ENCODE measurements at regions not wholly inside any gene's neighbourhood (a gene's known extent, or its start where the extent isn't known, plus 50 kb on each side); places are given as distances from the start of the nearest gene placed in this dataset.
"Not testable (repeated sequence)": the region's sequence is repeated elsewhere in the genome, so short reads cannot be mapped to it uniquely, and the experiment has no call there.

DNA sequence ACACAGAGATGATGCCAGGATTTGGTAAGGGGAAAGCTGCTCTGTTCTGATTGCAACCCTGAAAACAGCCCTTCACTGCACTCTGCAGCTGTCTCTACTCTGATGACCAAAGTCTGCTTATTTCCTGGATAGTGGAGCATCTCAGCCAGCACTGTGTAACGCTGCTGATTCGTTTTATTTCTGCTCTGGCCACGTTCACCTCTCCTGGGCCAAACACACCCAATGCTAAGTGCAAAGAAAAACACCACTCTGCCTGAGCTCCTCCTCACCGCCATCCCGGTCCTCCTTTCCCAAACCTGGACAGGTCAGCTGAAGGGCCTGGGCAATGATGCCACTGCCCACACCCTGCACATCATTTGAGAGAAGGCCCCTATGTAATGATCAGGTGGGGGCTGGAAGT, 529.3 kb upstream of the B3GAT1 start:
- Mint-ChIP-seq H3K4me1 (ENCODE audit: low read depth) (peaks cover 17% of the 10 kb centered on the region), H3K9me3 (ENCODE audit: low read depth) (peaks cover under 1% of the 10 kb centered on the region), H3K27me3 (ENCODE audit: low read depth) (no peaks in the 10 kb centered on the region), H3K4me3 (ENCODE audit: unreplicated experiment) (no peak overlapping the region), H3K27ac (ENCODE audit: unreplicated experiment) (no peak overlapping the region), H3K36me3 (ENCODE audit: low read depth) (no peaks in the 10 kb centered on the region)
- DNase-seq (ENCODE audit: low spot score) = no peak
- TF ChIP-seq, protein P1, sequence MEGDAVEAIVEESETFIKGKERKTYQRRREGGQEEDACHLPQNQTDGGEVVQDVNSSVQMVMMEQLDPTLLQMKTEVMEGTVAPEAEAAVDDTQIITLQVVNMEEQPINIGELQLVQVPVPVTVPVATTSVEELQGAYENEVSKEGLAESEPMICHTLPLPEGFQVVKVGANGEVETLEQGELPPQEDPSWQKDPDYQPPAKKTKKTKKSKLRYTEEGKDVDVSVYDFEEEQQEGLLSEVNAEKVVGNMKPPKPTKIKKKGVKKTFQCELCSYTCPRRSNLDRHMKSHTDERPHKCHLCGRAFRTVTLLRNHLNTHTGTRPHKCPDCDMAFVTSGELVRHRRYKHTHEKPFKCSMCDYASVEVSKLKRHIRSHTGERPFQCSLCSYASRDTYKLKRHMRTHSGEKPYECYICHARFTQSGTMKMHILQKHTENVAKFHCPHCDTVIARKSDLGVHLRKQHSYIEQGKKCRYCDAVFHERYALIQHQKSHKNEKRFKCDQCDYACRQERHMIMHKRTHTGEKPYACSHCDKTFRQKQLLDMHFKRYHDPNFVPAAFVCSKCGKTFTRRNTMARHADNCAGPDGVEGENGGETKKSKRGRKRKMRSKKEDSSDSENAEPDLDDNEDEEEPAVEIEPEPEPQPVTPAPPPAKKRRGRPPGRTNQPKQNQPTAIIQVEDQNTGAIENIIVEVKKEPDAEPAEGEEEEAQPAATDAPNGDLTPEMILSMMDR (IDR thresholded peaks at IDR 0.05) = no peak

DNA sequence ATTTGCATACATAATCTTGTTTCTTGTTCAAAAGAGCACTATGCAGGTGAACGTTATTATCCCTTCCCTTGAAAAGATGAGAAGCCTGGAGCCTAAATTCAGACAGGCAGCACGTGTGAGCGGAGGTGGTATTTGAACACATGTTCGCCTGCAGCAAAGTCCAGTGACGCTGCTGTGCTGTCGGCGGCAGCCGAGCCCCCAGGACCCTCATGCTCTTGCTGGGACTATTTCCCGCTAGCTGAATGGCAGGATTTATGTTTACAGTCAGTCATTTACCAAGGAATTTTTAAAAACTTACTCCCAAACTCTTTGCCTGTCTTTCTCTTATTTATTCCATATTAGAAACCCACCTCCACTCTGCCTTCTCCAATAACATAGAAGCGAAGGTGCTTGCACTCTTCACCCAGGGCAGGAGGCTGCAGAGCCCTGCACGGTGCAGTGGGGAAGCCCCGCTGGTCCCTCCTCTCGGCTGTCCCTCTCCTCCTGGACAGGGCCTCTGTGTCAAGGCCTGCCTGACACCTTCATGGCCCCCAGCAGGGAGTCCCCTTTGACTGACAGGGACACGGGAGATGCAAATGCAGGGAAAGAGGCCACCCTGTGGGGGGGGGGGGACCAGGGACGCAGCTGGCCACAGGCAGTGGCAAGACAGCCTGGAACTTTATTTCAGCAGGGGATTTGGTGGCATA, 528.5 kb upstream of the B3GAT1 start:
- DNase-seq (ENCODE audit: low spot score) = no peak
- H3K27me3 Mint-ChIP-seq (ENCODE audit: low read depth) = no peaks in the 10 kb centered on the region
- H3K9me3 Mint-ChIP-seq (ENCODE audit: low read depth) = peaks cover 2% of the 10 kb centered on the region
- H3K4me1 Mint-ChIP-seq (ENCODE audit: low read depth) = peaks cover 17% of the 10 kb centered on the region
- H3K4me3 Mint-ChIP-seq (ENCODE audit: unreplicated experiment) = no peak overlapping the region
- TF ChIP-seq, protein P1 (IDR thresholded peaks at IDR 0.05) = no peak
- H3K27ac Mint-ChIP-seq (ENCODE audit: unreplicated experiment) = no peak overlapping the region
- no peaks in the 10 kb centered on the region for H3K36me3 Mint-ChIP-seq (ENCODE audit: low read depth)

DNA sequence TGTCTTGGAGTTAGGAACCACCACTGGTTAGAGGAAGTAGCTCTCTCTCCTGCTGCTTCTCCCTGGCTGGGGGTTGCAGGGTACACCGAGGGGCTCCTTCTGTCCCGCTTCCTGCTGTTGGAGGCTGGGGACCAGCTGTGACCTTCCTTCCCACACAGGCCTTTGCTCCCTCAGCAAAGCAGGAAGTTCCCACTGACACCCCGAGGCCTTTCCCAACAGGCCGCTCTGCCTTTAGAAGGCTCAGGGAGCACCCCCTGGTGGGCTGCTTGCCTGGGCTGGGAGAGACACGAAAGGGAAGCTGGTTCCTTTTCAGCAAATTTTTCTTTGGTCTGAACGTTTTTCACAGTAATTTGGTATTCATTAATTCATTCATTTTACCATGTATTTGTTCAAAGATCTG, 527.9 kb upstream of the B3GAT1 start:
- TF ChIP-seq, protein P1 (IDR thresholded peaks at IDR 0.05) = peak; percentile 71
- no peak overlapping the region for H3K4me3 Mint-ChIP-seq (ENCODE audit: unreplicated experiment)
- no peak overlapping the region for H3K27ac Mint-ChIP-seq (ENCODE audit: unreplicated experiment)
- no peaks in the 10 kb centered on the region for H3K27me3 Mint-ChIP-seq (ENCODE audit: low read depth)
- no peaks in the 10 kb centered on the region for H3K36me3 Mint-ChIP-seq (ENCODE audit: low read depth)
- H3K4me1 Mint-ChIP-seq (ENCODE audit: low read depth) = peaks cover 17% of the 10 kb centered on the region
- peaks cover 2% of the 10 kb centered on the region for H3K9me3 Mint-ChIP-seq (ENCODE audit: low read depth)
- DNase-seq (ENCODE audit: low spot score) = no peak

- H3K27me3 Mint-ChIP-seq (ENCODE audit: low read depth) = no peaks in the 10 kb centered on the region
- H3K27ac Mint-ChIP-seq (ENCODE audit: unreplicated experiment) = no peak overlapping the region
- TF ChIP-seq, protein P1 (IDR thresholded peaks at IDR 0.05) = no peak
- H3K4me1 Mint-ChIP-seq (ENCODE audit: low read depth) = peaks cover 17% of the 10 kb centered on the region
- no peak for DNase-seq (ENCODE audit: low spot score)
- H3K9me3 Mint-ChIP-seq (ENCODE audit: low read depth) = peaks cover 2% of the 10 kb centered on the region
- H3K36me3 Mint-ChIP-seq (ENCODE audit: low read depth) = no peaks in the 10 kb centered on the region
- H3K4me3 Mint-ChIP-seq (ENCODE audit: unreplicated experiment) = no peak overlapping the region
Measured at GRCh38 chr11:134939031-134939430, 527.0 kb upstream of the B3GAT1 start.

GRCh38 chr11:134938212-134938611, 526.2 kb upstream of the B3GAT1 start:
- H3K4me1 Mint-ChIP-seq (ENCODE audit: low read depth) = peaks cover 17% of the 10 kb centered on the region
- peaks cover 2% of the 10 kb centered on the region for H3K9me3 Mint-ChIP-seq (ENCODE audit: low read depth)
- H3K4me3 Mint-ChIP-seq (ENCODE audit: unreplicated experiment) = no peak overlapping the region
- no peak for DNase-seq (ENCODE audit: low spot score)
- TF ChIP-seq, protein P1 (IDR thresholded peaks at IDR 0.05) = no peak
- H3K27me3 Mint-ChIP-seq (ENCODE audit: low read depth) = no peaks in the 10 kb centered on the region
- H3K27ac Mint-ChIP-seq (ENCODE audit: unreplicated experiment) = no peak overlapping the region
- H3K36me3 Mint-ChIP-seq (ENCODE audit: low read depth) = no peaks in the 10 kb centered on the region

GRCh38 chr11:134937193-134937592, 525.2 kb upstream of the B3GAT1 start:
- not testable (repeated sequence) for H3K27me3 Mint-ChIP-seq (ENCODE audit: low read depth); H3K9me3 Mint-ChIP-seq (ENCODE audit: low read depth); H3K36me3 Mint-ChIP-seq (ENCODE audit: low read depth); DNase-seq (ENCODE audit: low spot score); H3K27ac Mint-ChIP-seq (ENCODE audit: unreplicated experiment); H3K4me3 Mint-ChIP-seq (ENCODE audit: unreplicated experiment)
- peaks cover 17% of the 10 kb centered on the region for H3K4me1 Mint-ChIP-seq (ENCODE audit: low read depth)

Data from chondrocyte (in vitro differentiated cells).